SK-N-SH treated with all-trans-retinoic acid at 6 μM for 48 hours (cell line): ENCODE measurements at regions not wholly inside any gene's neighbourhood (a gene's known extent, or its start where the extent isn't known, plus 50 kb on each side); places are given as distances from the start of the nearest gene placed in this dataset.

Source experiments
- TCF4 ChIP-seq: fragments of 250-450 bp; sonication (Bioruptor Pico); IDR thresholded peaks from 2 replicates; pipeline ENCODE4 v1.8.0; 2021; ENCODE audit warnings: mild to moderate bottlenecking, moderate library complexity, borderline replicate concordance
- ZFP3 ChIP-seq: fragments of 250-450 bp; sonication (Bioruptor Pico); IDR thresholded peaks from 2 replicates; pipeline ENCODE4 v1.5.0; 2020; ENCODE audit warnings: mild to moderate bottlenecking, moderate library complexity

- TF ChIP-seq ZFP3 (CRISPR knock-in tag) (no peak), TCF4 (no peak)
These were observed 311.6 kb downstream of the FOXL1 start for GRCh38 chr16:86889974-86890373.
